Pulmonary artery endothelial cell (primary cell): ENCODE measurements at regions not wholly inside any gene's neighbourhood (a gene's known extent, or its start where the extent isn't known, plus 50 kb on each side); places are given as distances from the start of the nearest gene placed in this dataset.

Source experiments
- DNase-seq: peaks from one replicate; pipeline ENCODE4 v3.0.0-alpha.2; 2011; ENCODE audit warnings: low read depth, low spot score

DNA sequence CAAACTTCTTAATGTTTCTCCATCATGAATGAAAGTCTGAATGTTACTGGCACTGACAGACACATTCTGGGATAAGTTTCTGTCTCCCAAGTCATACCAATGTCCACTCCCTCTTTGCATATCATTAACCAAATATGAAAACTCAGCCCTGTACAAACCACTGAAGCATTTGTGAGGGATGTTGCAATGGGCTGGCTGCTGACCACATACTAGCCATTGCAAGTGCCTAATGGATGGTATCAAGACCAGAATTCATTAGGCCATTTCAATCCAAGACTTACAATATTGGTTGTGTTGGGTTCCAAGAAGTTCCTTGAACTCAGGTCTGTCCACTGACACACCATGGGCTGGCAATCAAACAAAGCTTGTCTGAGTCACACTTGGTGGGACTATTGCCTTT lies 73.8 kb downstream of the CBLN2 start:
- DNase-seq = no peak

DNA sequence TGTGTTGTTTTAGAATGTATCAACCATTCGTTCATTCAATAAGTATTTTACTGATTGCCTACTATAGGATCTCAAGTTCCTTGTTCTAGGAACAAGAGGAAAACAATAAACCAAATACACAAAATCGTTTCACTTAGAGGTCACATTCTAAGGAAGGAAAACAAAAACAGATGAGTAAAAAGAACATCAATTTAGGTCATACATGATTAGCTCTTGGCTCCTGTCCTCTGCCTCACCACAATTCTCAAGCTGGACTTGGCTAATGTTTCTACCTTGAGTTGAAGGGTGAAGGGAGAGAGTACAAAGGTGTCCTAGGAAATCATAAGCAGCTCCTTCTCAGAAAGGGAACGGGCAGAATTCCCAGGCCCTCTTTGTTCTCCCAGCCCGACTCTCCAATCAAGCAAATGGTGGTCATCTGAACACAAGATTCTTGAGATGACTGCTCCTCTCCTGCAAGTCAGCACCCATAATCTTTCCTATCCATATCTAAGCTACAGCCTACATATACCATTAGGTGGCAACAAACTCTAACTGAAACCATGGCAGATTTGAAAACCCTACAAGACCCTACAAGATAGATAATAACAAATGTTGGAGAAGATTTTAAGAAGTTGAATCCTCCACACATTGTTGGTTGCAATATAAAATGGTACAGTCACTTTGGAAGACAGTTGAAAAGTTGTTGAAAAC lies 76.0 kb downstream of the CBLN2 start:
- DNase-seq = no peak

DNA sequence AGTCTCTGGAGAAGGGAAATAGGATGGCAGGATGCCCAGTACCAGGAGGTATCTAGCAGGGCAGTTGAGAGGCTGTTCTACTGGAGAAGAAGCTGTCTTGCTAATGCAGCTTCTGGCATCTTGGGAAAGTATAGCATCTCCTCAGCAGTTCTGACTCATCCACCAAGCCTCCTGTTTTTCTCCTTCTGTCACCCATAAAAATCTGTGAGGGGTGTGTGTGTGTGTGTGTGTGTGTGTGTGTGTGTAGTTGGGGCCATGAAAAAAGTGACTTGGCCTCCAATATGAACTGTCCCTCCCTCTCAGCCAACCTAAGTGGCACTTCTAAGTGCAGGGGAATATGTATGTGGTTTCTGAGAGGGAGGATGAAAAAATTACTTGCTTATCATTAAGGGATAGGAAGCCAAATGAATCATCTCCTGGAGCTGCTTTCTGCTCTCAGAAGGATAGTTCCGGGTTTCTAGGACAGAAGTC lies 83.9 kb downstream of the CBLN2 start:
- DNase-seq = no peak

DNA sequence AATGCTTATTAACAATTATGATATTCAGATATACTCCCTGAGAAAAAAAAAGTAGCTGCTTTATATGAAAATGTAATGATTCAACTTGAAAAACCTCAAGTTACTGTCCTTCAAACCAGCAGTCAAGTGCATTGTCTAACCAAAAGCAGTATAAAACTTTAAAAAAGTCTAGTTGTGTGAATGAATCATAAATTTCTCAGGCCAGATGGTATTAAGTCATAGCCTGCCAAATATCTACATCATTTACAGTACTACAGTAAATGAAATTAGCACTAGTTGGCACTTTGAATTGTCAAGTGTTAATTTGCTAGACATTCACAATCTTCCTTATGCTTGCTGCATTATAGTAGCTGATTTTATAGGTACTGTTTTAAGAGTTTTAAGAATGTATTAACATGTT lies 85.9 kb downstream of the CBLN2 start:
- no peak for DNase-seq

DNA sequence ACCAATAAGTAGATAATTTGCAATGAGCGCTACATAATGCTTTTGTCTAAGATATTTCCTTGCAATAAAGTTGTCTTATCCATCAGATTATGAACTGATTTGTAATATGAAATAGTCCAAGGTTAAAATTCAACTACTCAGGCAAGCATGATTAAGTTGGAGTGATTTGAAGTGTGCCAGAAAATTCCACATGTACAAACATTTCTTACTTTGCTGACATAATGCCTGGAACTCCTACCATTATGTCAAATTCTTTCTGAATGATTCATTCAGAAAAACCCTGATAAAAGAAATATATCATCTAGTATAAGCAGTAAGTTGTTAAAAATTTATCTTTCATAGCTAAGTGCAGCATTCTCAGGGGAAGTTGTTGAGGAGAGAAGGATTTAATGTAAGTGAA lies 87.3 kb downstream of the CBLN2 start:
- DNase-seq = no peak

DNA sequence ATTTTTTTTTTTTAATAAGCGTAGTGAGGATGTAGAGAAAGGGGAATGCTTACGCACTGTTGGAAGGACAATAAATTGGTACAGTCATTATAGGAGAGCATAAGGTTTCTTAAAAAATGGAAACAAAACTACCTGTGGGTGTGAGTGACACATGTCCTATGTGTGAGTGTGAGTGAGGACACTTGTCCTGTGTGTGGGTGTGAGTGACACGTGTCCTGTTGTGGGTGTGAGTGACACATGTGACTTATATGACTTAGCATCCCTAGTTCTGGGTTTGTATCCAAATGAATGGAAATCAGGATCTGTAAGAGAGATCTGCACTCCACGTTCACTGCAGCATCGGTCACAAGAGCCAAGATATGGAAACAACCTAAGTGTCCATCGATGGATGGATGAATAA lies 91.8 kb downstream of the CBLN2 start:
- no peak for DNase-seq

DNA sequence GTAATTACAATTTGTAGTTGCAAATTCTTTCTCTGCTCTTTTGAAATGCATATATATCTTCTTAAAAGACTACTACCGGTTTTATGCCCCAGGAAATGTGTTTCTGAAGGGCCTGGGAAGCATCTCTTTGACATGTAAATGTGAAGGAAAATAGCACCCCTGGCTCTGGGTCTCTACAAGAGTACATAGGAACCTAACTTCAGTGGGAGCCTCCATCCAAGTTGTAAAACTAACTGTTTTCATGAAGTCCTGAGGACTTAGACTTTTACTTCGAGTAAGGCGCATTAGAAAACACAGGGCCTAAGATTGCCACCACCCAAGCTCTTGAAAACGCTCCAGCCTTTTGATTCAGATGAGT lies 99.4 kb downstream of the CBLN2 start:
- DNase-seq = no peak

DNA sequence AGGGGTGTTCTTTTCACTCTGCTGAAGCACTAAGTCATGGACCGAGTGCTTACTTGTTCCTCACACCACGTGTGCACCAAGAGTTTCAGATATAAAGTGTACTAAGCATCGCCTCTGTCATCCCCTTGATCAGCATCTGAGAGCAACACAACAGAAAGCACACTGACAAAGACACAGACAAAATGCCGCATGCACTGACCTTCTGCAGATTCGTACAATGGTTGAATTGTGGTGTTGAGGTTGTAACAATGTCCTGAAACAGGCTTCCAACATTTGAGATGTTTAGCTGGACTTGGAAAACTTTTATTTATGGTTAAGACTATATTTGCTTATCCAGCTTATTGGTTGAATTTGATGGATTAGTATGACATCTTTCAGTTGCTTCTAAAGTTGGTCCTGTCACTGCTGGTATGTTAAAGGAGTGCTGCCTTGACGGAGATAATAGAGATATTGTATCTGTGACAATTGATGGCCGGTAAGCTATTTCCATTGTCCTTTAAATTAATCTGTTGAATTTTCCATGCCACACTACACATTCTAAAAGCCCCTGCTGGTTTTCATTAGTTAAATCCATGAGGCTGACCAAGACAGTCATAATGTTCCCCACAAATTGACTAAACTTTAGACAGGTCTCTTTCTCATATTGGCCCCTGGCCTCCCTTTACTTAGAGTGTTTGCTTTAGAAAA lies 99.9 kb downstream of the CBLN2 start:
- no peak for DNase-seq

DNA sequence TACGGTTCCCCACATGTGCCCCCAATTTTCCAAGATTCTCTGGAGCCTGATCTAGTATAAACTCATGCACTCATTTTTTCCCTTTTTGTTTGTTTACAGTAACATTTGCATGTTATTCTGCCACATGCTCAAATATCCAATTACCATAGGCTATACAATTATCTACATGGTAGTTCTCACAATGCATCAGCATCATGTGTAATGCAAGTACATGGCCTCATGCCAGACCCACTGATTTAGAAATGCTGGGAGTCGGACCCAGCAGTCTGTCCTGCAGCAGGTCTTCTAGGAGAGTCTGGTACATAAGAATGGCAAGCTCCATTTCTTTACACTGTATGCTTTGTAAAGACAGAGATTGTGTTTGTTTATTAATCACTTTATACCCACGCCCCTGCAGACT lies 107.7 kb downstream of the CBLN2 start:
- DNase-seq = no peak

DNA sequence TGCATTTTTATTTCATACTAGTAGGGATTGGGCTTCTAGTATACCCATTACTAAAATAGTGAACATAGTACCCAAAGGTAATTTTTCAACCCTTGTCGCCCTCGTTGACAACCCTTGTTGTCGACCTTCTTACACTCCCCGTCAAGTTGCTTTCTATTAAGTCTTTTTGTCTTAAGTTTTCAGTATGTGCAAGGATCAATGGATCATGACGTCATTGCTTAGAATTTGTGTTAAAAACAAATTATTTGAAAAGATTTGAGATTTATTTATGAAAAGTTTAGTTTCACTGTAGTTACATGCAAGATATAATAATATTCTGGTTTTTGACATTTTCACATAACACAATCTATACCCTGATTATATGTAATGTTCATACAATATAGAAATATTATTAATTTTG lies 110.4 kb downstream of the CBLN2 start:
- no peak for DNase-seq

DNA sequence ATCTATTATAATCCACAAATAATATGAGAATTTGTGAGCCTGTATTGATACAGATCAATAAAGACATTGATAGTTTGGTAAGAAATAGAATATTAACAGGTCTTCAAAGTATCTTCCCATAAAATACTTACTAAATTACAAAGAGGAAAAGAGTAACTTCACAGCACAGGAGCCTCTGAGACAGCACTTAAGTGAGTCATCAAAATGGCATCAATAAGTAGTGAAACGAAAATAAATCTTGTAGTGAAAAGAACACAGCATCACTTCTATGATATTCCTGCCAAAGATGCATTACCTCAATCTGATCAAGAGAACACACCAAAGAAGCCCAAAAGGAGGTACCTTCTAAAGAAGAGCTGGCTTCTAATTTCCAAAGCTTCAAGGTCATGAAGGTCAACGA lies 116.4 kb downstream of the CBLN2 start:
- no peak for DNase-seq

DNA sequence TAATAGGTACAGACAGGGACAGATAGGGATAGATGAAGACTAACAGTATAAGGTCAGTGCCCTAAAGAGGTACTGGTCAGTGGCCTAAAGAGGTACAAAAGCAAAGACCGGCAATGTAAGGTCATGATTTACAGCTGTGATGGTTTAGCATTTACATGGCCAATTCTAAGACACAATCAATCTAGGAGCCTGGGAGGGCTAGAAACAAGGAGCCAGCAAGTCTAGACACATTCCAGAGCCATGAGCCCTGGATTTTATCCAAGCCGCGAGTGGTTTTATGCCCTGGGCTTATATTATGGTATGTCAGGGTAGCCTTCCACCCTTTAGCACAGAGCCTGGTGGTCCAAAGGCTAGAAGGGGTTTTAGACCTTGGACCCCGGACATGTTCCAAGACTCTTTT lies 124.2 kb downstream of the CBLN2 start:
- no peak for DNase-seq

DNA sequence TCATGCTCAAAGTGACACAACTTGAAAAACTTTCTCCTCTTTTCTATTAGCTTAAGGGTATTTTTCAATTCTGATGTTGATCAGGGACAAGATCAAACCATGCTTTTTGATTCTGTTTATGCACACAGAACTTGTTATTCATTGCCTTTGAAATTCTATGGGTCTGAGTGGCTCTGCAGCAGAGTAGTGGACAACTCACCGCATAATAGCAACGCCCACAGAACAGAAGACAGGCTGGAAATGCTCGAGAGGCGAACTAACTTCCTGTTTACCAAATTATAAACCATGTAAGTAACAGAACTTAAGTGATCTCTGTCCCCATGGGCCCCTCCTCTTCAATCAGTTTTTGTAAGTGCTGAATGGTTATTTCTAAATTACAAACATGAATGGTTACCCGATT lies 131.2 kb downstream of the CBLN2 start:
- no peak for DNase-seq

DNA sequence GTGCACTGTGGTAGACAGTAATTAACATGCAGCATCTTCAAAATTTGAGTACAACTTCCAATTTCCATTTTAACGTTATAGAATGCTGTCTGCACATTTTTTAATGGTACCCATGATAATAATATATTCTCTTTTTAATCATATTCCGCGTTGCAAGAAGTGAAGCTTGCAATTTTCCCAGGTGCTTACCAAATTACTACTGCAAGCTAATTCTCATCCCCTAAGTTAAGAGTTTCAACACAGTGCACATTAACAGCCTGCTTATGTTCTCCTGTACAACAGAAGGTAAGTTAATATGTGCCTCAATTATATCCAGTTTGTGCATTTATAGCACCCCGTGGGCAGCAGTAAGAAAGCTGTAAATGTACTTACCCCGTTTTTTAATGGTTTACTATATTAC lies 132.9 kb downstream of the CBLN2 start:
- DNase-seq = no peak

DNA sequence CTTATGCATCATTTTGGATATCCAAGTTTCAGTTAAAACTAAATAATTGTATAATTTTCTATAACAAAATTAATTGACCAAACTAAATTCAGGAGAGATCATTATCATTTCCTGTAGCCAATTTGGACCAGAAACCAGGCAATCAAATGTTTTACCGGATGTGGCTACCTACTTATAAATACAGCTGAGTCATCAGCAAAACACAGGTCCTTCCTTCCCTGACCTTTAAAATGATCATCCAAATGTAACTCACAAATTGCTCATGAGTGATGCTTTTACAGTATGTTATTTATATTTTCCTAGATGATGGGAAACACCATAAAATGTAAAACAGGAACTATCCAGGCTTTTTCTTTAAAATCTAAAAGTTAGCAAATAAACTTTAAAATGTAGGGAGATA lies 133.7 kb downstream of the CBLN2 start:
- DNase-seq = no peak

DNA sequence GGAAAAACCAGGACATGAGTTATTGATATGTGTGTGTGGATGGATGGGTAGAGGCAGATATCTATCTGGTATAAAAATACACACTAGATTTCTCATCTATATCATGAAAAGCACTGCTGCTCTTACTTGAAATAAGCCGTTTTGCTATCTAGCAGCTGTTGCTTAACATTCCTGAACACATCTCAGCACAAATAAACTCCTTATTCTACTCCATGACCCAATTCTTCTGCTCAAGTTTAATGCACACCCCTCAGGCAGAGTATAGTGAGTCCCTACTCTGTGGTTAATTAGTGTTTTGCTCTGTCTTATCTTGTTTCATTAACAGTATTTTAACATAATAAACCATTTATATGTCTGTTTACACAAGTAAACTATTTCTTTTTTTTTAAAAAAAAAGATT lies 134.2 kb downstream of the CBLN2 start:
- no peak for DNase-seq

DNA sequence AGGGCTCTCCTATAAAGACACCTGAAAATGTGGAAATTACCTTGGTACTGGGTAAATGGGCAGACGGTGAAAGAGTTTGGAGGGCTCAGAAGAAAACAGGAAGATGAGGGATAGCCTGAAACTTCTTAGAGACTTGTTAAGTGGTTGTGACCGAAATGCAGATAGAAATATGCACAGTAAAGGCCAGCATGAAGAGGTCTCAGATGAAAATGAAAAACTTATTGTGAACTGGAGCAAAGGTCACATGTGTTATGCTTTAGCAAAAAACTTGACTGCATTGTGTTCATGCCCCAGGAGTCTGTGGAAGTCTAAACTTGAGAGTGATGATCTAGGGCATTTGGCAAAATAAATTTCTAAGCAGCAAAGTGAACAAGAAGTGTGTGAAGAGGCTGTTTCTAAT lies 137.1 kb downstream of the CBLN2 start:
- no peak for DNase-seq

DNA sequence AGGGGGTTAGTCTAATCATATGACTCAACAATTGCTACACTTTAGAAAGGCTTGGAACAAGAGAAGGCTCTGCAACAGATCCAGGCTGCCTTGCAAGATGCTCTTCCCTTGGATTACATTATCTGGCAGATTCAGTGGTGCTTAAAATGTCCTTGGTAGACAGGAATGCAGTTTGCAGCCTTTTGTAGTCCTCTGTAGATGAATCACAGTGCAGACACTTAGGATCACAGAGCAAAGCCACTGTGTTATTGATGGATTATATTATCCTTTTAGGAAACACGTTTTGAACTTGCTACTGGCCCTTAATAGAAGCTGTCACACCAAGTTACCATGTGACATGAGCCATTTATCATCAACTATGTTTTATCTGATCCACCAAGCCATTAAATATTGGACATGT lies 152.2 kb downstream of the CBLN2 start:
- DNase-seq = no peak

DNA sequence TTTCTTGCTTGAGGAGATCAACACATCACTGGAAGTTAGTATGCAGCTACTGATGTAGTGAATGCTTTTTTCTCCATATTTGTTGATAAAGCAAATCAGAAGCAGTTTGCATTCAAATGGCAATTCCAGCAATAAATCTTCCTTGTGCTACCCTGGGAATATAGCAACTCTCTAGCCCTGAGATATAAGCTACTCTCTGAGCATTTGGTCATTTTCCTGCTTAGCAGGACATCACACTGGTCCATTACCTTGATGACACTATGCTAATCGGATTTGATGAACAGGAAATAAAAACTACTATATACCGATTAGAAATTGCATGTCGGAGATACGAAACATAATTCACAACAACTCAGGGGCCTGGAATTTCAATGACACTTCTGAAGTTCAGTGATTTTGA lies 152.7 kb downstream of the CBLN2 start:
- no peak for DNase-seq

DNA sequence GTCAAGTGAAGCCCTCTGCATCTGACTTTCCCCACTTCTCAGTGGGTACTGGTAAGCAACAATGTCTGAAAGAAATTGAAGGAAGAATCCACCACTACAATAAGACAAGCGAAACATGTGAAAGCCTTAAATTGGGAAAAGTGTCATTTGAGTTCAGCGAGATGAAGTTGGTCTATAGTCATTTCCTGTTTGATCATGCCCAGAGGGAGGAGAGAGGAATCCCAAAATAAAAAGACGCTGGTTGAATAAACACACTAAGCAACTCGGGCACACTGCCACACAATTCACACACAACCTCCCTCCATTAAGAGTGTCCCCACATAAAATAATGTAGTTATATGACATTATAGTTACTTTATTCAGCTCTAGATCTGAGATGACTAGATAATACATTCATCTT lies 166.1 kb downstream of the CBLN2 start:
- no peak for DNase-seq

DNA sequence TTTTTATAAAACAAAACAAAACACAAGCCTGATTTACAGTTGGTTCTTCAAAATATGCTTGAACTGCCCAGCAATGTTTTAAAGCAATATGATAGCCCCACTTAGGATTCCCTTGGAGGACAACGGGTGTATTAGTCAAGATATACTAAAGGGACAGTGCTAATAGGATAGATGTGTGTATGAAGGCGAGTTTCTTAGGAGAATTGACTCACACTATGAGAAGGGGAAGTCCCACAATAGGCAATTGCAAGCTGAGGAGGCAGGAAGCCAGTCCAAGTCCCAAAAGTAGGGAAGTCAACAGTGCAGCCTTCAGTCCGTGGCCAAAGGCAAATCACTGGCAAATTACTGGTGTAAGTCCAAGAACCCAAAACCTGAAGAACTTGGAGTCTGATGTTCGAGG lies 167.9 kb downstream of the CBLN2 start:
- DNase-seq = no peak

DNA sequence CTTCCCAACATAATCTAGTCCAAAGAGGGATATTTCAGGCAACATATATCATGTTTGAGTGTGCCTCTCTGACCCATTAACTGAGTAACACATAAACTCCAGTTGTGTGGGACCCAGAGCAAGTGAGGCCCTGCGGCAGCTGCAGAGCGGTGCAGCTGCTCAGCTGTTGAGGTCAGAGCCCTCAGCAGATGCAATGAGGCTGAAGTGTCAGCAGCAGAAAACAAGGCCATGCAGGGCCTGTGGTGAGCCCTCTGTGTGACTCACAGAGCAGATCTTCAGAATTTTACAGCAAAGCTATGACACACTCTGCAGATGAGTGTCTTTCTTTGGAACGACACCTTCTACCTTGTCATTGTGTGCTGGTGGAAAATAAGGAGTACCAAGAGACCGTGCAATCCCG lies 168.5 kb downstream of the CBLN2 start:
- no peak for DNase-seq

DNA sequence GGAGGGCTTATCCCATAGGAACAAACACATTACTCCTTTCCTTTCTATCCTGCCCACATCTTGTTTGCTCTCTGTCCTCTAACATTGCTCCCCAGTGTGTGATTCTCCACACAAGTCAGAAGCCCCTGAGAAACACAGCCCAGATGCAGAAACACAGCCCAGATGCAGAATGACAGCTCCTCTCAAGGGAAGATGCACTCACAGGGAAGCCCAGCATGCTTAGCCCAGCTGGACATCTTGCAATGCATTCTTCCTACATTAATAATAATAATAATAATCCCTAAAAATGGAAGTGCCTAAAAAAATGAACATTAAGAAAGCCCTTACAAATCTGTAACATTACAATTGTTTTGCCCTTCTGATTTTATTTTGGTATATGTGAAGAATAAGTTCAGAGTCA lies 172.1 kb downstream of the CBLN2 start:
- no peak for DNase-seq

DNA sequence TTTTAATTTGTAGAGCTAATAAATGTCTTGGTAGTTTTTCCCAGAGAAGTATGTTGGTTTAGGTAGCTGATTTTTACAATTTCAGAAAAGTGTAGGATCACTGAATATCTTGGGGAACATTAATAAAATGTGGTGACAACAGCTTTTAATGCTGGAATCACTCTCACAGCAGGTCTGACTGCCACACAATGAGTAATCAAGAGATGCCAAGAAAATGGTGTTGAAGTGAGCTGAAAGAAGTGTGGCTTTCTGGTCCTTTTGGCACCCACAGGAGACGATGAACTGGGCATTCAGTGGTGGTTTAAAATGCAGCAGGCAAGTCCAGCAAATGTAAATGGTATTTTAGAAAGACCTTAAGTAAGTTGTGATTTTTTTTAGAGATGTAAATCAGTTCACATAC lies 175.8 kb downstream of the CBLN2 start:
- no peak for DNase-seq
